ENCODE measurements at regions not wholly inside any gene's neighbourhood (a gene's known extent, or its start where the extent isn't known, plus 50 kb on each side); places are given as distances from the start of the nearest gene placed in this dataset.

DNA sequence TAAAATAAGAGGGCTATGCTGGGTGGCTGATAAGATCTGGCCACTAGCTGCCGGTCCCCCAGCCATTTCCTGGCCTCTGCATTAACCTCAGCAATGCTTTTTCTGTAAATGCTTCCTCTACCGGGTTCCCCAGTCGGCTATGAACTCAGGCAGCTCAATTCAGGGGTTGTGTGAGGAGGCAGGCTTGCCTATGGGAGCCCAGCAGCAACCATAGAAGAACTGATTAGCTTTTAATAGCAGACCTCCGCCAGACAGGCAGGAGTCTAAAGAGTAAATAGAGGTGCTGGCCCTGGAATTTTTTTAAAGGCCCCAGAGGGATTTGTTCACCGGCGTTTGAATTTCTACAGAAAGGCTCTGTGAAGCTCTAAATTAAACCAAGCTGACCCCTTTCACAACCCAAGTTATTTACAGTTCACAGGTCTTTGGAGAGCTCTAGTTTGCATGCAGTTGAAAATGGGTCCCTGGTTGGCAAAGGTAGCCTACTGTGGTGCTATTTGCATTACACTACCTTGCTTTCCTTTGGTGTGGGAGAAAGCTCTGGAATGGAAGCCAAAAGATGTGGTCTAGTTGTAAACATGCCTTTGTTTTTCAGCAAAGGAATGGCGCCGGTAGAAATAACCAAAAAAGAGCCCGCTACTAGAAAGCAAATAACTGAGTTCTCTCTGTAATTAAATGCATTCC, 289.7 kb upstream of the SEMA6A start:
- no peak for DNase-seq
- H3K27me3 ChIP-seq (replicated peaks; ENCODE audit: insufficient read depth, low read length): no peaks in the 10 kb centered on the region
- no peak overlapping the region for H3K4me2 ChIP-seq (ENCODE audit: low read depth, low read length)
- no peak overlapping the region for H2AFZ ChIP-seq (ENCODE audit: low read length)
- no peaks in the 10 kb centered on the region for H3K4me1 ChIP-seq (ENCODE audit: low read length)
- H3K9me2 ChIP-seq (replicated peaks; ENCODE audit: insufficient read depth, low read length): no peaks in the 10 kb centered on the region
- H3K36me3 ChIP-seq (replicated peaks; ENCODE audit: insufficient read depth, low read length): no peaks in the 10 kb centered on the region
- no peaks in the 10 kb centered on the region for H3K79me2 ChIP-seq (ENCODE audit: low read length)
- no peak overlapping the region for H3K4me3 ChIP-seq (ENCODE audit: low read length)
- TF ChIP-seq EZH2phosphoT487 (IDR thresholded peaks at IDR 0.05; ENCODE audit: low read length) (no peak), EZH2 (optimal IDR thresholded peaks at IDR 0.05; ENCODE audit: low read depth, low read length) (no peak)
- TF ChIP-seq, protein P1, sequence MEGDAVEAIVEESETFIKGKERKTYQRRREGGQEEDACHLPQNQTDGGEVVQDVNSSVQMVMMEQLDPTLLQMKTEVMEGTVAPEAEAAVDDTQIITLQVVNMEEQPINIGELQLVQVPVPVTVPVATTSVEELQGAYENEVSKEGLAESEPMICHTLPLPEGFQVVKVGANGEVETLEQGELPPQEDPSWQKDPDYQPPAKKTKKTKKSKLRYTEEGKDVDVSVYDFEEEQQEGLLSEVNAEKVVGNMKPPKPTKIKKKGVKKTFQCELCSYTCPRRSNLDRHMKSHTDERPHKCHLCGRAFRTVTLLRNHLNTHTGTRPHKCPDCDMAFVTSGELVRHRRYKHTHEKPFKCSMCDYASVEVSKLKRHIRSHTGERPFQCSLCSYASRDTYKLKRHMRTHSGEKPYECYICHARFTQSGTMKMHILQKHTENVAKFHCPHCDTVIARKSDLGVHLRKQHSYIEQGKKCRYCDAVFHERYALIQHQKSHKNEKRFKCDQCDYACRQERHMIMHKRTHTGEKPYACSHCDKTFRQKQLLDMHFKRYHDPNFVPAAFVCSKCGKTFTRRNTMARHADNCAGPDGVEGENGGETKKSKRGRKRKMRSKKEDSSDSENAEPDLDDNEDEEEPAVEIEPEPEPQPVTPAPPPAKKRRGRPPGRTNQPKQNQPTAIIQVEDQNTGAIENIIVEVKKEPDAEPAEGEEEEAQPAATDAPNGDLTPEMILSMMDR (IDR thresholded peaks at IDR 0.05; ENCODE audit: low read length): no peak
- no peak overlapping the region for H3K27ac ChIP-seq (ENCODE audit: low read length)
- no peaks in the 10 kb centered on the region for H3K9me3 ChIP-seq (replicated peaks; ENCODE audit: insufficient read depth, low read length)
- H4K20me1 ChIP-seq (ENCODE audit: insufficient read depth, low read length): no peaks in the 10 kb centered on the region
- no peaks in the 10 kb centered on the region for H3F3A ChIP-seq (ENCODE audit: insufficient read depth, low read length)
- no peak overlapping the region for H3K9ac ChIP-seq (ENCODE audit: low read length)

DNA sequence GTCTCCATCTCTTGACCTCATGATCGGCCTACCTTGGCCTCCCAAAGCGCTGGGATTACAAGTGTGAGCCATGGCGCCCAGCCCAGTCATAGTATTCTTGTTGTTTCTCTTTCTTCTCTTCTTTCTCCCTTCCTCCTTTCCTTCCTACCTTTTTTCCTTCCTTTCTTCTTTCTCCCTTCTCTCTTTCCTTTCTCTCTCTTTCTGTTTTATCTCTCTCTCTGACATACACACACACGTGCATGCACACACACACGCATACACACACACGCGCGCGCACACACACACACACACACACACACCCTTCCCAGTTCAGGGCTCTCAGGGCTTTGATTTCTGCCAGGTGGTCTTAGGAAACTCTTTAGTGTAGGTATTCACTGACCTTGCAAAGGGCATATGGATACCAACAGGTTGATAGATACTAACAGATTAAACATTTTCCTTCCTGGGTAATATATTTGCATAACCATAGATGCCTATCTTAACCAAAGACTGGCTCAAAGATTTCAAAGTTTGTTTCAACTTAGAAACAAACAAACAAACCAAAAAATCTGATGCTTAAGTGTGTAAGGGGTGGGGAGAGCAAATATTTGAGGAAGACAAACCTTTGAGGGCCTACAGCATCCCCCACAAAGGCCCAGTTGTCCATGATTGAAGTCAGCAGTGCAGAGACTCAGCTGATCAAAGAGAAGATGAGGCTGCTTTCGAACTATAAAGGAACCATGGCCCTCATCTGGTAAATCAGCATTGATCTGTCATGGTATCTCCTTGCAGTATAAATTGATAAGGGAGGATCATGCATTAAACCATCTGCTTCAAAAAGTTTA, 288.2 kb upstream of the SEMA6A start:
- DNase-seq: no peak
- no peak for TF ChIP-seq EZH2phosphoT487 (IDR thresholded peaks at IDR 0.05; ENCODE audit: low read length)
- Histone ChIP-seq H3K4me2 (ENCODE audit: low read depth, low read length) (no peak overlapping the region), H3K36me3 (replicated peaks; ENCODE audit: insufficient read depth, low read length) (no peaks in the 10 kb centered on the region), H3K4me1 (ENCODE audit: low read length) (no peaks in the 10 kb centered on the region), H3K9me3 (replicated peaks; ENCODE audit: insufficient read depth, low read length) (no peaks in the 10 kb centered on the region), H3K9me2 (replicated peaks; ENCODE audit: insufficient read depth, low read length) (no peaks in the 10 kb centered on the region), H3K9ac (ENCODE audit: low read length) (no peak overlapping the region), H3K79me2 (ENCODE audit: low read length) (no peaks in the 10 kb centered on the region), H3K27ac (ENCODE audit: low read length) (no peak overlapping the region), H3F3A (ENCODE audit: insufficient read depth, low read length) (no peaks in the 10 kb centered on the region), H2AFZ (ENCODE audit: low read length) (no peak overlapping the region), H3K27me3 (replicated peaks; ENCODE audit: insufficient read depth, low read length) (no peaks in the 10 kb centered on the region), H4K20me1 (ENCODE audit: insufficient read depth, low read length) (no peaks in the 10 kb centered on the region), H3K4me3 (ENCODE audit: low read length) (no peak overlapping the region)

DNA sequence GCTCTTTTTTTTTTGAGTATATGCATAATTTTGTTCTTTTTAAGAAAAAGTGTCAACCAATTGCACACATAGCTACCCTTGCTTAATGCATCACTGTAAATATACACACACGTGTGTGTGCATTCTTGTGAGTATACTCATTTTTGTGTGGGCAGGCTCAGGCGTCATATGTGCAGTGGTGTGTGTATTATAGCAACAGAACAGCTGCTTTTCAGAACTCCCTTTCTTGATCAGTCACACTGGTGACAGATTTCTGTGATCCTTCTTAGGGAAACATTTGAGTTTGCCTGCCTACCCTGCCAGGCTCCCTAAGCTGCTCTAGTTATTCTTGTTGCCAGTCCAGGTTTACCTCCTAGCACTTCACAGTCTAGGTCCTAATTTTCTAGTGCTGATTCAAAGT, 287.0 kb upstream of the SEMA6A start:
- no peaks in the 10 kb centered on the region for H3K4me1 ChIP-seq (ENCODE audit: low read length)
- H2AFZ ChIP-seq (ENCODE audit: low read length): no peak overlapping the region
- TF ChIP-seq EZH2phosphoT487 (IDR thresholded peaks at IDR 0.05; ENCODE audit: low read length): no peak
- H3F3A ChIP-seq (ENCODE audit: insufficient read depth, low read length): no peaks in the 10 kb centered on the region
- no peak for DNase-seq
- no peak overlapping the region for H3K9ac ChIP-seq (ENCODE audit: low read length)
- H4K20me1 ChIP-seq (ENCODE audit: insufficient read depth, low read length): no peaks in the 10 kb centered on the region
- no peaks in the 10 kb centered on the region for H3K36me3 ChIP-seq (replicated peaks; ENCODE audit: insufficient read depth, low read length)
- H3K27me3 ChIP-seq (replicated peaks; ENCODE audit: insufficient read depth, low read length): no peaks in the 10 kb centered on the region
- H3K9me2 ChIP-seq (replicated peaks; ENCODE audit: insufficient read depth, low read length): no peaks in the 10 kb centered on the region
- no peaks in the 10 kb centered on the region for H3K9me3 ChIP-seq (replicated peaks; ENCODE audit: insufficient read depth, low read length)
- H3K27ac ChIP-seq (ENCODE audit: low read length): no peak overlapping the region
- H3K4me2 ChIP-seq (ENCODE audit: low read depth, low read length): no peak overlapping the region
- H3K4me3 ChIP-seq (ENCODE audit: low read length): no peak overlapping the region
- no peaks in the 10 kb centered on the region for H3K79me2 ChIP-seq (ENCODE audit: low read length)

DNA sequence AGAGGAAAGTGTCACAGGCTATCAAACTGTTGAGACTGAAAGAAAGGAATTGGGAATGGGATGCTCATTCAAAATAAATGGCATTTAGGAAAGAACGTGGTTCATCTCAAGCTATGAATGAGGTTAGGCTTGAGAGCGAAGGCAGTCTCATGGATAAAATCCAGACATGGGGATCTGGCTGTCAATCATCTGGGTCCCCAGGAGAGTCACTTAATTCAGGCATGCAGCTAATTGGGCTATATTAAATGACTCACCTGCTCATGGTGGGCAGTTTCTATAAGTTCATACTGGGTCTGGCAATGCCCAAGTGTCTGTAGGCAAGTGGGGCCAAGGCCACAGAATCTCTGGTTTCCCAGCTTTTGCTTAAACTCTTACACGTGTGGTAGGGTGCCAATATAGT, 286.5 kb upstream of the SEMA6A start:
- TF ChIP-seq, protein P1 (IDR thresholded peaks at IDR 0.05; ENCODE audit: low read length): no peak
- no peak for TF ChIP-seq EZH2 (optimal IDR thresholded peaks at IDR 0.05; ENCODE audit: low read depth, low read length)
- TF ChIP-seq EZH2phosphoT487 (IDR thresholded peaks at IDR 0.05; ENCODE audit: low read length): no peak
- H3K9ac ChIP-seq (ENCODE audit: low read length): no peak overlapping the region
- H3K4me1 ChIP-seq (ENCODE audit: low read length): no peaks in the 10 kb centered on the region

More for the DNA sequence above, 286.5 kb upstream of the SEMA6A start:
- Histone ChIP-seq H3K27ac (ENCODE audit: low read length) (no peak overlapping the region), H3K9me2 (replicated peaks; ENCODE audit: insufficient read depth, low read length) (no peaks in the 10 kb centered on the region), H3F3A (ENCODE audit: insufficient read depth, low read length) (no peaks in the 10 kb centered on the region), H4K20me1 (ENCODE audit: insufficient read depth, low read length) (no peaks in the 10 kb centered on the region), H3K27me3 (replicated peaks; ENCODE audit: insufficient read depth, low read length) (no peaks in the 10 kb centered on the region), H2AFZ (ENCODE audit: low read length) (no peak overlapping the region), H3K79me2 (ENCODE audit: low read length) (no peaks in the 10 kb centered on the region), H3K4me2 (ENCODE audit: low read depth, low read length) (no peak overlapping the region), H3K9me3 (replicated peaks; ENCODE audit: insufficient read depth, low read length) (no peaks in the 10 kb centered on the region), H3K36me3 (replicated peaks; ENCODE audit: insufficient read depth, low read length) (no peaks in the 10 kb centered on the region), H3K4me3 (ENCODE audit: low read length) (no peak overlapping the region)
- no peak for DNase-seq
